ENCODE measurements at regions not wholly inside any gene's neighbourhood (a gene's known extent, or its start where the extent isn't known, plus 50 kb on each side); places are given as distances from the start of the nearest gene placed in this dataset.
"Not testable (repeated sequence)": the region's sequence is repeated elsewhere in the genome, so short reads cannot be mapped to it uniquely, and the experiment has no call there.

DNA sequence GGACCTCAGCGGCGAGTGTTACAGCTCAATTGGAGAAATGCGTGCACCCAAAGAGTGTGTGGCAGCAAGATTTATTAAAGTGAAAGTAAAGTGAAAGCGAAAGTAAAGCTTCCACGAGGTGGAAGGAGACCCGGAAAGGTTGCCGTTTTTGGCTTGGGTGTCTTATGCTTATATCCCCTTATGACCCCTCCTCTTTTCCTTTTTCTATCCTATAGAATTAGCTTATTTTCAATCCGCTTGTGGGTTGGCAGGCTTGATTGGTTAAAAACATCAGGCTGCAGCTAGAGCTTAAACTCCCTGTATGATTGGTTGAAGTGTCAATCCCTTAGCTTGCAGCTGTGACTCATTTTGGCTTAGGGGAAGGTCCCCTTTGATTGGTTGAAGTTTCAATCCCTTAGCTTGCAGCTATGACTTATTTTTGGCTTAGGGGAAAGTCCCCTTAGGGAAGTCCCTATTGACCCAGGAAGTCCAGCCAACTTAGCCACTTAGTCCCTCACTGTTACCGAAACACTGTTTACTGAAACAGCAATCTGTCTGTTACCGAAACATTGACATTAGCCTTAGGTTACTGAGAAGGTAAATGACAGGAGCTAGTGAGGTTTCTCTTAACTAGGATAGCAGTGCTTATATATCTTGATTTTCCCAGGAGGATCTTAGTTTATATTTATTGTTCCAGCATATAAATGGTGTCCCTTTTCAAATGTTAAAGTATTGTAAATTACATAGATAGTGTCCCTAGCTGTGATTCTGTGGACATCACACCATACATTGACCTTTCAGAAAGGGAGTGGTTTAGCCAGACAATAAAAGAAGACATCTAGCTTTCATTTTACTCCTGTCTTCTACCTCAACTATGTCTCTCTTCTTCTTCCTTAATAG, 575.8 kb downstream of the DACH1 start:
- no peak for ATAC-seq

DNA sequence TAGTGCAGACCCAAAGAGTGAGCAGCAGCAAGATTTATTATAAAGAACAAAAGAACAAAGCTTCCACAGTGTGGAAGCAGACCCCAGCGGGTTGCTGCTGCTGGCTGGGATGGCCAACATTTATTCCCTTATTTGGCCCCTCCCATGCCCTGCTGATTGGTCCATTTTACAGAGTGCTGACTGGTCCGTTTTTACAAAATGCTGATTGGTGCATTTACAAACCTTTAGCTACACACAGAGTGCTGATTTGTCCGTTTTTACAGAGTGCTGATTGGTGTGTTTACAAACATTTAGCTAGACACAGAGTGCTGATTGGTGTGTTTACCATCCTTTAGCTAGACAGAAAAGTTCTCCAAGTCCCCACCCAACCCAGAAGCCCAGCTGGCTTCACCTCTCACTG, 577.0 kb downstream of the DACH1 start:
- ATAC-seq = not testable (repeated sequence)

More for the DNA sequence above, 575.8 kb downstream of the DACH1 start:
- TF ChIP-seq, protein P1, sequence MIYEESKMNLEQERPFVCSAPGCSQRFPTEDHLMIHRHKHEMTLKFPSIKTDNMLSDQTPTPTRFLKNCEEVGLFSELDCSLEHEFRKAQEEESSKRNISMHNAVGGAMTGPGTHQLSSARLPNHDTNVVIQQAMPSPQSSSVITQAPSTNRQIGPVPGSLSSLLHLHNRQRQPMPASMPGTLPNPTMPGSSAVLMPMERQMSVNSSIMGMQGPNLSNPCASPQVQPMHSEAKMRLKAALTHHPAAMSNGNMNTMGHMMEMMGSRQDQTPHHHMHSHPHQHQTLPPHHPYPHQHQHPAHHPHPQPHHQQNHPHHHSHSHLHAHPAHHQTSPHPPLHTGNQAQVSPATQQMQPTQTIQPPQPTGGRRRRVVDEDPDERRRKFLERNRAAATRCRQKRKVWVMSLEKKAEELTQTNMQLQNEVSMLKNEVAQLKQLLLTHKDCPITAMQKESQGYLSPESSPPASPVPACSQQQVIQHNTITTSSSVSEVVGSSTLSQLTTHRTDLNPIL (CRISPR knock-in tag; IDR thresholded peaks at IDR 0.05; ENCODE audit: low read depth) = no peak
- TF ChIP-seq, protein P2, sequence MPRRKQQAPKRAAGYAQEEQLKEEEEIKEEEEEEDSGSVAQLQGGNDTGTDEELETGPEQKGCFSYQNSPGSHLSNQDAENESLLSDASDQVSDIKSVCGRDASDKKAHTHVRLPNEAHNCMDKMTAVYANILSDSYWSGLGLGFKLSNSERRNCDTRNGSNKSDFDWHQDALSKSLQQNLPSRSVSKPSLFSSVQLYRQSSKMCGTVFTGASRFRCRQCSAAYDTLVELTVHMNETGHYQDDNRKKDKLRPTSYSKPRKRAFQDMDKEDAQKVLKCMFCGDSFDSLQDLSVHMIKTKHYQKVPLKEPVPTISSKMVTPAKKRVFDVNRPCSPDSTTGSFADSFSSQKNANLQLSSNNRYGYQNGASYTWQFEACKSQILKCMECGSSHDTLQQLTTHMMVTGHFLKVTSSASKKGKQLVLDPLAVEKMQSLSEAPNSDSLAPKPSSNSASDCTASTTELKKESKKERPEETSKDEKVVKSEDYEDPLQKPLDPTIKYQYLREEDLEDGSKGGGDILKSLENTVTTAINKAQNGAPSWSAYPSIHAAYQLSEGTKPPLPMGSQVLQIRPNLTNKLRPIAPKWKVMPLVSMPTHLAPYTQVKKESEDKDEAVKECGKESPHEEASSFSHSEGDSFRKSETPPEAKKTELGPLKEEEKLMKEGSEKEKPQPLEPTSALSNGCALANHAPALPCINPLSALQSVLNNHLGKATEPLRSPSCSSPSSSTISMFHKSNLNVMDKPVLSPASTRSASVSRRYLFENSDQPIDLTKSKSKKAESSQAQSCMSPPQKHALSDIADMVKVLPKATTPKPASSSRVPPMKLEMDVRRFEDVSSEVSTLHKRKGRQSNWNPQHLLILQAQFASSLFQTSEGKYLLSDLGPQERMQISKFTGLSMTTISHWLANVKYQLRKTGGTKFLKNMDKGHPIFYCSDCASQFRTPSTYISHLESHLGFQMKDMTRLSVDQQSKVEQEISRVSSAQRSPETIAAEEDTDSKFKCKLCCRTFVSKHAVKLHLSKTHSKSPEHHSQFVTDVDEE (CRISPR knock-in tag; IDR thresholded peaks at IDR 0.05) = no peak
- TF ChIP-seq PPARA (CRISPR knock-in tag; IDR thresholded peaks at IDR 0.05; ENCODE audit: borderline replicate concordance) (no peak), GLIS3 (CRISPR knock-in tag; IDR thresholded peaks at IDR 0.05) (no peak), ZC3H10 (CRISPR knock-in tag; IDR thresholded peaks at IDR 0.05) (no peak), ARNTL (CRISPR knock-in tag; IDR thresholded peaks at IDR 0.05; ENCODE audit: borderline replicate concordance, low read depth) (no peak), BACH2 (CRISPR knock-in tag; IDR thresholded peaks at IDR 0.05; ENCODE audit: borderline replicate concordance) (no peak), ZNF565 (CRISPR knock-in tag; conservative IDR thresholded peaks at IDR 0.05; ENCODE audit: low read depth) (no peak), ZNF8 (CRISPR knock-in tag; IDR thresholded peaks at IDR 0.05) (no peak), ZFP30 (CRISPR knock-in tag; IDR thresholded peaks at IDR 0.05) (no peak), TOX (CRISPR knock-in tag; IDR thresholded peaks at IDR 0.05; ENCODE audit: borderline replicate concordance) (no peak), SNAI2 (CRISPR knock-in tag; IDR thresholded peaks at IDR 0.05) (no peak), TCF4 (CRISPR knock-in tag; IDR thresholded peaks at IDR 0.05; ENCODE audit: borderline replicate concordance) (no peak), ZFP3 (CRISPR knock-in tag; IDR thresholded peaks at IDR 0.05) (no peak), RARB (CRISPR knock-in tag; IDR thresholded peaks at IDR 0.05) (no peak), CSDC2 (CRISPR knock-in tag; IDR thresholded peaks at IDR 0.05) (no peak), ZNF70 (CRISPR knock-in tag; IDR thresholded peaks at IDR 0.05) (no peak), ESRRG (CRISPR knock-in tag; IDR thresholded peaks at IDR 0.05) (no peak)
- TF ChIP-seq, protein P3, sequence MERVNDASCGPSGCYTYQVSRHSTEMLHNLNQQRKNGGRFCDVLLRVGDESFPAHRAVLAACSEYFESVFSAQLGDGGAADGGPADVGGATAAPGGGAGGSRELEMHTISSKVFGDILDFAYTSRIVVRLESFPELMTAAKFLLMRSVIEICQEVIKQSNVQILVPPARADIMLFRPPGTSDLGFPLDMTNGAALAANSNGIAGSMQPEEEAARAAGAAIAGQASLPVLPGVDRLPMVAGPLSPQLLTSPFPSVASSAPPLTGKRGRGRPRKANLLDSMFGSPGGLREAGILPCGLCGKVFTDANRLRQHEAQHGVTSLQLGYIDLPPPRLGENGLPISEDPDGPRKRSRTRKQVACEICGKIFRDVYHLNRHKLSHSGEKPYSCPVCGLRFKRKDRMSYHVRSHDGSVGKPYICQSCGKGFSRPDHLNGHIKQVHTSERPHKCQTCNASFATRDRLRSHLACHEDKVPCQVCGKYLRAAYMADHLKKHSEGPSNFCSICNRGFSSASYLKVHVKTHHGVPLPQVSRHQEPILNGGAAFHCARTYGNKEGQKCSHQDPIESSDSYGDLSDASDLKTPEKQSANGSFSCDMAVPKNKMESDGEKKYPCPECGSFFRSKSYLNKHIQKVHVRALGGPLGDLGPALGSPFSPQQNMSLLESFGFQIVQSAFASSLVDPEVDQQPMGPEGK (CRISPR knock-in tag; IDR thresholded peaks at IDR 0.05; ENCODE audit: borderline replicate concordance) = no peak
- TF ChIP-seq, protein P4, sequence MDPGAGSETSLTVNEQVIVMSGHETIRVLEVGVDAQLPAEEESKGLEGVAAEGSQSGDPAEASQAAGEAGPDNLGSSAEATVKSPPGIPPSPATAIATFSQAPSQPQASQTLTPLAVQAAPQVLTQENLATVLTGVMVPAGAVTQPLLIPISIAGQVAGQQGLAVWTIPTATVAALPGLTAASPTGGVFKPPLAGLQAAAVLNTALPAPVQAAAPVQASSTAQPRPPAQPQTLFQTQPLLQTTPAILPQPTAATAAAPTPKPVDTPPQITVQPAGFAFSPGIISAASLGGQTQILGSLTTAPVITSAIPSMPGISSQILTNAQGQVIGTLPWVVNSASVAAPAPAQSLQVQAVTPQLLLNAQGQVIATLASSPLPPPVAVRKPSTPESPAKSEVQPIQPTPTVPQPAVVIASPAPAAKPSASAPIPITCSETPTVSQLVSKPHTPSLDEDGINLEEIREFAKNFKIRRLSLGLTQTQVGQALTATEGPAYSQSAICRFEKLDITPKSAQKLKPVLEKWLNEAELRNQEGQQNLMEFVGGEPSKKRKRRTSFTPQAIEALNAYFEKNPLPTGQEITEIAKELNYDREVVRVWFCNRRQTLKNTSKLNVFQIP (CRISPR knock-in tag; IDR thresholded peaks at IDR 0.05; ENCODE audit: borderline replicate concordance, low read depth) = no peak

DNA sequence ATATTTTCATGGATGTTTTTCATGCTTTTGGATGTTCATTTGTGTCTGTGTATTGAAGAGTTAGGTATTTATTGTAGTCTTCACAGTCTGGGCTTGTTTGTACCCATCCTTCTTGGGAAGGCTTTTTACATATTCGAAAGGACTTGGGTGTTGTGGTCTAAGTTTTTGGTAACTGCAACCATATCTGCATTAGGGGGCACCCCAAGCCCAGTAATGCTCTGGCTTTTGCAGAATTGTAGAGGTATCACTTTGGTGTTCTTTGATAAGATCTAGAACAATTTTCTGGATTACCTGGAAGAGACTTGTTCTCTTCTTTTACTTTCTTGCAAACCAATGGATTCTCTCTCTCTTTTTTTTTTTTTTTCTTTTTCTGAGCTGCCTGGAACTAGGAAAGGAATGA, 581.3 kb downstream of the DACH1 start:
- TF ChIP-seq, protein P2 (CRISPR knock-in tag; IDR thresholded peaks at IDR 0.05) = no peak
- TF ChIP-seq ZFP3 (CRISPR knock-in tag; IDR thresholded peaks at IDR 0.05) = no peak
- TF ChIP-seq PPARA (CRISPR knock-in tag; IDR thresholded peaks at IDR 0.05; ENCODE audit: borderline replicate concordance) = no peak
- TF ChIP-seq, protein P1 (CRISPR knock-in tag; IDR thresholded peaks at IDR 0.05; ENCODE audit: low read depth) = no peak
- TF ChIP-seq OSR1 (CRISPR knock-in tag; IDR thresholded peaks at IDR 0.05) = no peak
- no peak for TF ChIP-seq ARNTL (CRISPR knock-in tag; IDR thresholded peaks at IDR 0.05; ENCODE audit: borderline replicate concordance, low read depth)
- no peak for TF ChIP-seq ZNF70 (CRISPR knock-in tag; IDR thresholded peaks at IDR 0.05)
- ATAC-seq = no peak

Data from SK-N-SH treated with all-trans-retinoic acid at 6 μM for 48 hours (cell line).